GM12891 (cell line): ENCODE measurements at regions not wholly inside any gene's neighbourhood (a gene's known extent, or its start where the extent isn't known, plus 50 kb on each side); places are given as distances from the start of the nearest gene placed in this dataset.
"Not testable (repeated sequence)": the region's sequence is repeated elsewhere in the genome, so short reads cannot be mapped to it uniquely, and the experiment has no call there.

Experiments
- DNase-seq: peaks from one replicate; pipeline ENCODE4 v3.0.0; 2011; ENCODE audit warnings: low spot score; ENCODE audit not compliant: insufficient read length
- FAIRE-seq: peaks from 2 replicates; lab custom pipeline; 2011; peaks lifted over from hg19 to GRCh38; lab: Jason Lieb, UNC
- PAX5 ChIP-seq: IDR thresholded peaks from 2 replicates; pipeline ENCODE4 v1.6.1; 2011; ENCODE audit warnings: low read length, moderate library complexity, mild to moderate bottlenecking; ENCODE audit not compliant: insufficient read depth, severe bottlenecking
- POLR2A ChIP-seq: IDR thresholded peaks from 2 replicates; pipeline ENCODE4 v1.6.1; 2011; ENCODE audit warnings: low read depth, low read length, control low read depth
- POLR2AphosphoS5 ChIP-seq: IDR thresholded peaks from 2 replicates; pipeline ENCODE4 v1.6.1; 2011; ENCODE audit warnings: low read depth, low read length, control low read depth
- POU2F2 ChIP-seq: IDR thresholded peaks from 2 replicates; pipeline ENCODE4 v1.6.1; 2011; ENCODE audit warnings: low read depth, mild to moderate bottlenecking, control low read depth, low read length, moderate library complexity
- SPI1 ChIP-seq: IDR thresholded peaks from 2 replicates; pipeline ENCODE4 v1.6.1; 2011; ENCODE audit warnings: low read depth, low read length, control low read depth
- TAF1 ChIP-seq: IDR thresholded peaks from 2 replicates; pipeline ENCODE4 v1.6.1; 2011; ENCODE audit warnings: low read depth, low read length, control low read depth

- DNase-seq, result no peak
- TF ChIP-seq POLR2AphosphoS5 (no peak), TAF1 (no peak), POLR2A (no peak), SPI1 (no peak), POU2F2 (no peak), PAX5 (no peak)
- no peak for FAIRE-seq
These were observed 126.7 kb upstream of the RCN1 start for GRCh38 chr11:31964181-31964580.

DNA sequence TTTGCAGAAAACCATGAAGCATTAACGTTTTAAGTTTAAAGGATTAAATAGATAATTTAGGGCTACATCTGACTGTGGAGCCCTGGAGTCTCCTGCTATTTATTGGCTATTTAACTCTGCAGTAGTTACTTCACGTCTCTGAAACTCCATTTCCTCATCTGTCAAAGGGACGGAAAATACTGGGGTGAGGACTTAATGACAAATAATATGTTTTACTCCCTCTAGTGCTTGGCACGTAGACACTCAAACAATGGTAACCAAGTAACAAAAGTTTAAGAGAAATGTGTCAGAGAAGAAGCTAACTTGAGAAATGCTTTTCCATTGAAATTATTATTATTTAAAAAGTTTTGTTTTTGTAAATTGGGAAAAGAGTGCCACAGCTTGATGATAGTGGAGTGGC is 130.7 kb upstream of the RCN1 start:
- no peak for FAIRE-seq
- TF ChIP-seq POLR2A, result no peak
- TF ChIP-seq PAX5, result no peak
- TF ChIP-seq POU2F2, result no peak
- no peak for TF ChIP-seq SPI1
- TF ChIP-seq TAF1, result no peak
- TF ChIP-seq POLR2AphosphoS5, result no peak
- no peak for DNase-seq

GRCh38 chr11:31959716-31960115 is 131.2 kb upstream of the RCN1 start:
- FAIRE-seq, result no peak
- DNase-seq, result no peak
- no peak for TF ChIP-seq PAX5
- TF ChIP-seq SPI1, result no peak
- TF ChIP-seq POLR2AphosphoS5, result no peak
- no peak for TF ChIP-seq POLR2A
- TF ChIP-seq POU2F2, result no peak
- TF ChIP-seq TAF1, result no peak

GRCh38 chr11:31958076-31958735 is 132.7 kb upstream of the RCN1 start:
- DNase-seq, result peak; percentile 54
- FAIRE-seq, result peak; percentile 60

DNA sequence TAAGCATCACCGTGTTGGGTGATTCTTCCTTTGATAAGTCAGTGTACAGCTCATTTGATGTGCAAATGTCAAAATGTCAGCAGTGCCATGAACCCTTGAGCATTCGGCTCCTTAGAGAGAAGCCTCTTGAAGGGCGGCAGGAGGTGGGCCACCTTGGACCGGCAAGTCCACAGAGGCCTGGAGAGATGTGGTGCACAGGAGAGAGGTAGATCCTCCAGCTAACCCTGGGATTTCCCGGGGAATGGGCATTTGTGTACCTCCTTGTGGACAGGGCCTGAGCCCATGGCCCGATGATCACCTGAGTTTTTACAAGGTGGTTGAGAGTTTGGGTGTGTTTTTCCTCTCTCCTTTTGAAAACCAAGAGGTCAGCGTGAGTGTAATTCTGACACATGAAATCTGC is 133.2 kb upstream of the RCN1 start:
- TF ChIP-seq POLR2A (no peak), PAX5 (no peak), POU2F2 (no peak), TAF1 (no peak), SPI1 (no peak), POLR2AphosphoS5 (no peak)
- DNase-seq (no peak), FAIRE-seq (no peak)

More at GRCh38 chr11:31958076-31958735, 132.7 kb upstream of the RCN1 start:
- TF ChIP-seq SPI1 (no peak), POLR2AphosphoS5 (no peak)

- DNase-seq, result no peak
- TF ChIP-seq PAX5, result no peak
- TF ChIP-seq POLR2A, result no peak
- no peak for TF ChIP-seq POU2F2
- TF ChIP-seq POLR2AphosphoS5, result no peak
- no peak for TF ChIP-seq SPI1
- TF ChIP-seq TAF1, result no peak
- no peak for FAIRE-seq
These were observed 134.6 kb upstream of the RCN1 start for GRCh38 chr11:31956310-31956709.

- no peak for FAIRE-seq
- no peak for TF ChIP-seq TAF1
- TF ChIP-seq POLR2AphosphoS5, result no peak
- no peak for TF ChIP-seq POU2F2
- TF ChIP-seq POLR2A, result no peak
- no peak for TF ChIP-seq SPI1
- TF ChIP-seq PAX5, result no peak
- no peak for DNase-seq
These were observed 135.0 kb upstream of the RCN1 start for GRCh38 chr11:31955838-31956237.

- FAIRE-seq (no peak), DNase-seq (no peak)
- no peak for TF ChIP-seq POLR2A
- 0 out of 2 replicates have a peak, but pooled peaks have one; percentile 14 for TF ChIP-seq SPI1
These were observed 137.0 kb upstream of the RCN1 start for GRCh38 chr11:31953803-31954327.

- not testable (repeated sequence) for FAIRE-seq, DNase-seq
These were observed 138.6 kb upstream of the PAX6 start for GRCh38 chr11:31949733-31950200.

DNA sequence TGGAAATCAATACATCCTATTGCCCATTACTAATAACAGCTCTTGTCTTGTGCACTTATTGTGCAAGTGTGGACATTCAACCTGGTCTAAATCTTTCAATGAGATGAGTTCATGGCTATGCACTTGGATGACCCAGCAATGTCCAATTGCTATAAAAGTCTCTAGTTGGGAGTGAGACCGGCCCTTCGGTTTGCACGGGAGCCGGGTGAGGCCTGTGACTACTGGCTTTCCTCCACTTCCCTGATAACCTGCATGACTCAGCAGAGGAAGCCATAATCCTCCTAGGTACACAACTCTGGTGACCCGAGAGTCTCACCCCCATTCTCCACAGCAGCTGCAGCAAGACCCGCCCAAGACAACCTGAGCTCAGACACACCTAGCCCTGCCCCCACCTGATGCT is 135.9 kb upstream of the PAX6 start:
- no peak for DNase-seq
- TF ChIP-seq POLR2A (no peak), POU2F2 (no peak), TAF1 (no peak), PAX5 (no peak), SPI1 (no peak), POLR2AphosphoS5 (no peak)
- no peak for FAIRE-seq

- FAIRE-seq (peak; percentile 80), DNase-seq (no peak)
- TF ChIP-seq SPI1, result no peak
- TF ChIP-seq POU2F2, result peak; percentile 69; the same call in 1 of the 2 replicates
- TF ChIP-seq POLR2A, result no peak
- TF ChIP-seq POLR2AphosphoS5, result no peak
- no peak for TF ChIP-seq PAX5
- TF ChIP-seq TAF1, result no peak
These were observed 132.1 kb upstream of the PAX6 start for GRCh38 chr11:31943056-31943780.
